Sigmoid colon (tissue), 6 donors: ENCODE measurements at regions not wholly inside any gene's neighbourhood (a gene's known extent, or its start where the extent isn't known, plus 50 kb on each side); places are given as distances from the start of the nearest gene placed in this dataset.

Experiments used
- DNase-seq: peaks from one replicate; pipeline ENCODE4 v3.0.0-alpha.2; 2019
- H3K27ac ChIP-seq, 4 donors: fragments of 200-600 bp; sonication (generic); one replicate each; pipeline ENCODE4 v1.5.1; 2016 to 2019; ENCODE audit warnings: mild to moderate bottlenecking in 1 of 4
- H3K27me3 ChIP-seq, 3 donors: fragments of 200-600 bp; sonication (generic); one replicate each; pipeline ENCODE4 v1.5.1; 2019; ENCODE audit warnings: mild to moderate bottlenecking in 1 of 3
- H3K36me3 ChIP-seq, 4 donors: fragments of 200-600 bp; sonication (generic); one replicate each; pipeline ENCODE4 v1.5.1; 2016 to 2019
- H3K4me1 ChIP-seq, 4 donors: fragments of 200-600 bp; sonication (generic); one replicate each; pipeline ENCODE4 v1.5.1; 2017 to 2019
- H3K4me3 ChIP-seq, 4 donors: fragments of 200-600 bp; sonication (generic); one replicate each; pipeline ENCODE4 v1.5.1; 2017 to 2019; ENCODE audit warnings: mild to moderate bottlenecking in 2 of 4, moderate library complexity in 1 of 4
- H3K9me3 ChIP-seq, 4 donors: fragments of 200-600 bp in 3 of 4; sonication (generic) in 3 of 4; one replicate each; pipeline versions ENCODE4 v1.5.1 to v1.6.1; 2013 to 2019
- CTCF ChIP-seq, 4 experiments: fragments of 450-650 bp in 3 of 4; fragments of 200-600 bp in 1 of 4; IDR thresholded peaks; one replicate each; pipeline ENCODE4 v1.5.1; 2016 to 2019; ENCODE audit warnings: antibody characterized with exemption in 4 of 4, mild to moderate bottlenecking in 3 of 4, moderate library complexity in 2 of 4
- EP300 ChIP-seq, 4 donors: sonication (generic); formaldehyde crosslinking; IDR thresholded peaks; one replicate each; pipeline ENCODE4 v1.6.1; 2017; ENCODE audit warnings: antibody characterized with exemption in 4 of 4
- POLR2A ChIP-seq, 2 donors: fragments of 450-650 bp; IDR thresholded peaks; one replicate each; pipeline ENCODE4 v1.6.1; 2016; ENCODE audit warnings: antibody characterized with exemption in 2 of 2, mild to moderate bottlenecking in 2 of 2, moderate library complexity in 2 of 2
- POLR2AphosphoS5 ChIP-seq, 4 donors: sonication (generic); formaldehyde crosslinking; IDR thresholded peaks; one replicate each; pipeline ENCODE4 v1.6.1; 2017; ENCODE audit warnings: antibody characterized with exemption in 4 of 4
- WGBS, 2 donors: extraction: QIAGEN DNeasy Blood & Tissue Kit; methylation state at CpG; one replicate each; pipeline ENCODE4 v1.1.7; 2013; 5-methylcytosine and 5-hydroxymethylcytosine counted together
- intact Hi-C: fragments of 100-400 bp; cut with DNase I; formaldehyde crosslinking; loops from one replicate; pipeline ENCODE4 v1.15.1; 2023
- donor health status: healthy with polysubstance abuse.
- donor health status: healthy.

- intact Hi-C loops = no loop called here
- no peak for TF ChIP-seq POLR2A (IDR thresholded peaks at IDR 0.05)
- TF ChIP-seq POLR2AphosphoS5 (IDR thresholded peaks at IDR 0.05) = no peak
- TF ChIP-seq EP300 (IDR thresholded peaks at IDR 0.05) = no peak
- TF ChIP-seq CTCF (IDR thresholded peaks at IDR 0.05) = no peak
- Histone ChIP-seq H3K4me1 (no peaks in the 10 kb centered on the region), H3K4me3 (no peak overlapping the region), H3K9me3 (no peaks in the 10 kb centered on the region), H3K27me3 (no peaks in the 10 kb centered on the region), H3K27ac (no peak overlapping the region), H3K36me3 (no peaks in the 10 kb centered on the region)
- WGBS, 2 donors = 77 to 86% methylated on average over 2 of the region's 2 CpGs
- DNase-seq = no peak
These were observed 219.7 kb downstream of the CD47 start for GRCh38 chr3:107870943-107871638.

GRCh38 chr3:107870096-107870495 is 220.7 kb downstream of the CD47 start:
- Histone ChIP-seq H3K4me3 (no peak overlapping the region), H3K36me3 (no peaks in the 10 kb centered on the region), H3K9me3 (no peaks in the 10 kb centered on the region), H3K4me1 (no peaks in the 10 kb centered on the region), H3K27me3 (no peaks in the 10 kb centered on the region), H3K27ac (no peak overlapping the region)
- DNase-seq = no peak
- WGBS, 2 donors = 79 to 81% methylated on average over 1 of the region's 1 CpG
- intact Hi-C loops = no loop called here
- no peak for TF ChIP-seq POLR2AphosphoS5 (IDR thresholded peaks at IDR 0.05)
- no peak for TF ChIP-seq CTCF (IDR thresholded peaks at IDR 0.05)
- TF ChIP-seq POLR2A (IDR thresholded peaks at IDR 0.05) = no peak
- no peak for TF ChIP-seq EP300 (IDR thresholded peaks at IDR 0.05)

GRCh38 chr3:107868449-107868848 is 222.4 kb downstream of the CD47 start:
- H3K4me3 ChIP-seq = no peak overlapping the region

GRCh38 chr3:107861904-107862303 is 228.9 kb downstream of the CD47 start:
- Histone ChIP-seq H3K4me1 (no peaks in the 10 kb centered on the region), H3K36me3 (no peaks in the 10 kb centered on the region), H3K27me3 (no peaks in the 10 kb centered on the region), H3K9me3 (no peaks in the 10 kb centered on the region), H3K4me3 (no peak overlapping the region), H3K27ac (no peak overlapping the region)
- intact Hi-C loops = no loop called here
- 23 to 31% methylated on average over 3 of the region's 3 CpGs for WGBS, 2 donors
- no peak for DNase-seq
- TF ChIP-seq CTCF (IDR thresholded peaks at IDR 0.05) (no peak), POLR2AphosphoS5 (IDR thresholded peaks at IDR 0.05) (no peak), EP300 (IDR thresholded peaks at IDR 0.05) (no peak), POLR2A (IDR thresholded peaks at IDR 0.05) (no peak)

More at GRCh38 chr3:107868449-107868848, 222.4 kb downstream of the CD47 start:
- intact Hi-C loops = no loop called here
- no peak for TF ChIP-seq POLR2A (IDR thresholded peaks at IDR 0.05)
- no peak for TF ChIP-seq EP300 (IDR thresholded peaks at IDR 0.05)
- TF ChIP-seq CTCF (IDR thresholded peaks at IDR 0.05) = no peak
- TF ChIP-seq POLR2AphosphoS5 (IDR thresholded peaks at IDR 0.05) = no peak
- no peak for DNase-seq
- Histone ChIP-seq H3K4me1 (no peaks in the 10 kb centered on the region), H3K27me3 (no peaks in the 10 kb centered on the region), H3K27ac (no peak overlapping the region), H3K9me3 (no peaks in the 10 kb centered on the region), H3K36me3 (no peaks in the 10 kb centered on the region)

GRCh38 chr3:107861422-107861821 is 229.4 kb downstream of the CD47 start:
- no peaks in the 10 kb centered on the region for H3K4me1 ChIP-seq
- H3K27ac ChIP-seq = no peak overlapping the region
- no peaks in the 10 kb centered on the region for H3K9me3 ChIP-seq
- H3K36me3 ChIP-seq = no peaks in the 10 kb centered on the region
- intact Hi-C loops = no loop called here
- H3K4me3 ChIP-seq = no peak overlapping the region
- H3K27me3 ChIP-seq = no peaks in the 10 kb centered on the region
- DNase-seq = no peak
- WGBS, 2 donors = 56 to 77% methylated on average over 2 of the region's 2 CpGs
- TF ChIP-seq POLR2AphosphoS5 (IDR thresholded peaks at IDR 0.05) (no peak), POLR2A (IDR thresholded peaks at IDR 0.05) (no peak), EP300 (IDR thresholded peaks at IDR 0.05) (no peak), CTCF (IDR thresholded peaks at IDR 0.05) (no peak)
